ENCODE measurements at regions not wholly inside any gene's neighbourhood (a gene's known extent, or its start where the extent isn't known, plus 50 kb on each side); places are given as distances from the start of the nearest gene placed in this dataset.
"Not testable (repeated sequence)": the region's sequence is repeated elsewhere in the genome, so short reads cannot be mapped to it uniquely, and the experiment has no call there.

DNA sequence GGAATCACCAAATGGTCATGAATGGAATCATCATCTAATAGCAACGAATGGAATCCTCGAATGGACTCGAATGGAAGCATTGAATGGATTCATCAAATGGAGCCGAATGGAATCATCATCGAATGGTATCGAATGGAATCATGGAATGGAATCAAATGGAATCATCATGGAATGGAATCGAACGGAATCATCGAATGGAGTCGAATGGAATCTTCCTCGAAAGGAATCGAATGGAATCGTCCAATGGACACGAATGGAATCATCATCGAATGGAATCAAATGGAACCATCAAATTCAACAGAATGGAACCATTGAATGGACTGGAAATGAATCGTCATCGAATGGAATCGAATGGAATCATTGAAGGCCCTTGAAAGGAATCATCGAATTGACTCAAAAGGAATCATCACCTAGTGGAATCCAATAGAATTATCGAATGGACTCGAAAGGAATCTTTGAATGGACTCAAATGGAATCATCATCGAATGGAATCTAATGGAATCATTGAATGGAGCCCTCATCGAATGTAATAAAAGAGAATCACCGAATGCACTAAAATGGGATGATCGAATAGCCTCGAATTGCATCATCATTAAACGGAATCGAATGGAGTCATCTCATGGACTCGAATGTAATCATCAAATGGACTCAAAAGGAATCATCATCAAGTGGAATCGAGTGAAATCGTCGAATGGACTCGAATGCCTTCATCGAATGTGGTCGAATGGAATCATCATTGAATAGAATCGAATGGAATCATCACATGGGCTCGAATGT is 236.7 kb downstream of the SHCBP1 start:
- peak; percentile 7 for DNase-seq
- CTCF ChIA-PET; H3K4me1 Mint-ChIP-seq (ENCODE audit: low read depth); H3K27me3 Mint-ChIP-seq (ENCODE audit: low read depth); H3K27ac Mint-ChIP-seq; H3K4me3 Mint-ChIP-seq; intact Hi-C loops (cut with micrococcal nuclease): not testable (repeated sequence)
- peaks cover 15% of the 10 kb centered on the region for H3K36me3 Mint-ChIP-seq (ENCODE audit: low read depth)
- peaks cover 22% of the 10 kb centered on the region for H3K9me3 Mint-ChIP-seq

DNA sequence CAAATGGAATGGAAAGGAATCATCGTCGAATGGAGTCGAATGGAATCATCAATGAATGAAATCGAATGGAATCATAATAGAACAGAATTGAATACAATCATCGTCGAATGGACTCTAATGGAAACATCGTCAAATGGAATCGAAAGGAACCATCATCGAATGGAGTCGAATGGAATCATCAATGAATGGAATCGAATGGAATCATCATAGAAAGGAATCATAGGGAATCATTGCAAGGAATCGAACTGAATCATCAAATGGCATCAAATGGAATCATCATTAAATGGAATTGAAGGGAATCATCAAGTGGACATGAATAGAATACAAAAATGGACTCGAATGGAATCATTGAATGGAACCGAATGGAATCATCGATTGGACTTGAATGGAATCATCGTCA is 237.6 kb downstream of the SHCBP1 start:
- not testable (repeated sequence) for H3K27me3 Mint-ChIP-seq (ENCODE audit: low read depth); H3K4me3 Mint-ChIP-seq

DNA sequence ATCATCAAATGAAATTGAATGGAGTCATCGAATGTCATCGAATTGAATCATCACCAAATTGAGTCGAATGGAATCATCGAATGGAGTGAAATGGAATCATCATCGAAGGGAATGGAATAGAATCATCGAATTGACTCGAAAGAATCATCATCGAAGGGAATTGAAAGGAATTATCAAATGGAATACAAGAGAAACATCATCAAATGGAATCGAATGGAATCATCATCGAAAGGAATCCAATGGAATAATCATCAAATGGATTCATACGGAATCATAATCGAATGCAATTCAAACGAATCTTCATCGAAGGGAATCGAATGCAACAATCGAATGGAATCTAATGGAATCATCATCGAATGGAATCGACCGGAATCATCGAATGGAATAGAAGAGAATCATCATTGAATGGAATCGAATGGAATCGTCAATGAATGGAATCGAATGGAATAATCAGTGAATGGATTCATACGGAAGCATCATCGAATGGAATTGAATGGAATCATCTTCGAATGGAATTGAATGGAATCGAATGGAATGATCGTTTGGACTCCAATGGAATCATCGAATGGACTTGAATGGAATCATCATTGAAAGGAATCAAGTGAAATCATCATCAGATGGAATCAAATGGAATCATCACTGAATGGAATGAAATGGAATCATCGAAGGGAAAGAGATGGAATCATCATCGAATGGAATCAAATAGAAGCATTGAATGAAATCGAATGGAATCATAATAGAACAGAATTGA is 238.2 kb downstream of the SHCBP1 start:
- H3K27ac Mint-ChIP-seq; DNase-seq; H3K4me1 Mint-ChIP-seq (ENCODE audit: low read depth); H3K27me3 Mint-ChIP-seq (ENCODE audit: low read depth); CTCF ChIA-PET; intact Hi-C loops (cut with micrococcal nuclease); H3K4me3 Mint-ChIP-seq: not testable (repeated sequence)
- Mint-ChIP-seq H3K36me3 (ENCODE audit: low read depth) (peaks cover 14% of the 10 kb centered on the region), H3K9me3 (peaks cover 21% of the 10 kb centered on the region)

More for the DNA sequence above, 237.6 kb downstream of the SHCBP1 start:
- intact Hi-C loops (cut with micrococcal nuclease); CTCF ChIA-PET; H3K27ac Mint-ChIP-seq; DNase-seq; H3K4me1 Mint-ChIP-seq (ENCODE audit: low read depth): not testable (repeated sequence)
- H3K9me3 Mint-ChIP-seq: peaks cover 22% of the 10 kb centered on the region
- H3K36me3 Mint-ChIP-seq (ENCODE audit: low read depth): peaks cover 15% of the 10 kb centered on the region

- H3K36me3 Mint-ChIP-seq (ENCODE audit: low read depth): not testable (repeated sequence)
Measured at GRCh38 chr16:46382079-46382478, 239.1 kb downstream of the SHCBP1 start.

DNA sequence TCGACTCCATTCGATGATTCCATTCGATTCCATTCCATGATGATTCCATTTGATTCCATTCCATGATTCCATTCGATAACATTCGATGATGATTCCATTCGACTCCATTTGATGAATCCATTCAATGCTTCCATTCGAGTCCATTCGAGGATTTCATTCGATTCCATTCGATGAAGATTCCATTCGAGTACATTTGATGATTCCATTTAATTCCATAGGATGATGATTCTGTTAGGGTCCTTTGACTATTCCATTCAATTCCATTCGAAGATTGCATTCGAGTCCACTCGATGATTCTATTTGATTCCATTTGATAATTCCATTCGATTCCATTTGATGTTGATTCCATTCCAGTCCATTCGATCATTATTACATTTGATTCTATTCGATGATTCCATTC is 239.8 kb downstream of the SHCBP1 start:
- intact Hi-C loops (cut with micrococcal nuclease); CTCF ChIA-PET; H3K27me3 Mint-ChIP-seq (ENCODE audit: low read depth); H3K4me1 Mint-ChIP-seq (ENCODE audit: low read depth); H3K4me3 Mint-ChIP-seq; H3K27ac Mint-ChIP-seq; DNase-seq; H3K36me3 Mint-ChIP-seq (ENCODE audit: low read depth): not testable (repeated sequence)
- H3K9me3 Mint-ChIP-seq: peaks cover 14% of the 10 kb centered on the region

More at GRCh38 chr16:46382079-46382478, 239.1 kb downstream of the SHCBP1 start:
- H3K27ac Mint-ChIP-seq; H3K4me1 Mint-ChIP-seq (ENCODE audit: low read depth); intact Hi-C loops (cut with micrococcal nuclease); H3K4me3 Mint-ChIP-seq; CTCF ChIA-PET; DNase-seq; H3K27me3 Mint-ChIP-seq (ENCODE audit: low read depth): not testable (repeated sequence)
- H3K9me3 Mint-ChIP-seq: peaks cover 16% of the 10 kb centered on the region

Data from activated naive CD4-positive, alpha-beta T cell treated with anti-CD3 and anti-CD28 coated beads for 36 hours (primary cell).